ENCODE measurements at regions not wholly inside any gene's neighbourhood (a gene's known extent, or its start where the extent isn't known, plus 50 kb on each side); places are given as distances from the start of the nearest gene placed in this dataset.

DNA sequence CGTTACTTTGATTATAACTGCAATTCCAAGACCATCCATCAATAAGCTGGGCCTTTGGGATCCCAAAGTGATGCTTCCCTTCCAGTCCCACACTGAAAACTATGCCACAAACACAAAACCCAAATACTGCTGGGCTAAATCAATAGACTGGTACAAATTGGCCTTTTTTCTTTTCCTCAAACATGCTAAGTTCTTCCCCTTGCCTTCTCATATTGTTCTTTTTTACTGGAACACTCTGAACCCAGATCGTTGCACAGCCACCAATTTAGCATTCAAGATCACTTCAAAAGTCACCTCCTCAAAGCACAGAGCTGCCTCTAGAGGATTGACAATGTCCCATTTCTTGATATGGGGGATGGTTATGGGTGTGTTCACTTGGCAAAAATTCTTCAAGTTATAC is 66.0 kb downstream of the ACTL7B start:
- TF ChIP-seq, protein P1, sequence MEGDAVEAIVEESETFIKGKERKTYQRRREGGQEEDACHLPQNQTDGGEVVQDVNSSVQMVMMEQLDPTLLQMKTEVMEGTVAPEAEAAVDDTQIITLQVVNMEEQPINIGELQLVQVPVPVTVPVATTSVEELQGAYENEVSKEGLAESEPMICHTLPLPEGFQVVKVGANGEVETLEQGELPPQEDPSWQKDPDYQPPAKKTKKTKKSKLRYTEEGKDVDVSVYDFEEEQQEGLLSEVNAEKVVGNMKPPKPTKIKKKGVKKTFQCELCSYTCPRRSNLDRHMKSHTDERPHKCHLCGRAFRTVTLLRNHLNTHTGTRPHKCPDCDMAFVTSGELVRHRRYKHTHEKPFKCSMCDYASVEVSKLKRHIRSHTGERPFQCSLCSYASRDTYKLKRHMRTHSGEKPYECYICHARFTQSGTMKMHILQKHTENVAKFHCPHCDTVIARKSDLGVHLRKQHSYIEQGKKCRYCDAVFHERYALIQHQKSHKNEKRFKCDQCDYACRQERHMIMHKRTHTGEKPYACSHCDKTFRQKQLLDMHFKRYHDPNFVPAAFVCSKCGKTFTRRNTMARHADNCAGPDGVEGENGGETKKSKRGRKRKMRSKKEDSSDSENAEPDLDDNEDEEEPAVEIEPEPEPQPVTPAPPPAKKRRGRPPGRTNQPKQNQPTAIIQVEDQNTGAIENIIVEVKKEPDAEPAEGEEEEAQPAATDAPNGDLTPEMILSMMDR (IDR thresholded peaks at IDR 0.05): no peak
- TF ChIP-seq POLR2A (IDR thresholded peaks at IDR 0.05): no peak
